ENCODE measurements at regions not wholly inside any gene's neighbourhood (a gene's known extent, or its start where the extent isn't known, plus 50 kb on each side); places are given as distances from the start of the nearest gene placed in this dataset.

DNA sequence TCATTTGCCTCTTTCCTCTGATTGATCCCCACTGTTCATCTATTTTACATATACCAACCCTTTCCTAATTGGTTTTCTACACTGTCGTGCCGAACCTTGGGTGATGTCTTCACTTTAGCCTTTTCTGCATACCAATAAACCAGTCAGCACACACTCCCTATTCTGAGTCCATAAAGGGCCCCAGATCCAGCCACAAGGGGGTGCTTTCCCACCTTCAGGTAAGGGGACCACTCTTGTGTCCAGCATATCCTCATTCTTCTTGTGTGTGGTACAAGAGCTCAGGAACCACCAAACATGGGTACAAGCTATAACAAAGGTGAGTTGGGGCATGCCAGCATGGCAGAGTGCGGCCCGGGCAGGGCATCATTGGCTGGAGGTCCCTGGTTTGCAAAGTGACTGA is 859.8 kb downstream of the FSCB start:
- no peak overlapping the region for H3K4me2 ChIP-seq (ENCODE audit: low read depth, low read length)
- no peak overlapping the region for H2BK120ac ChIP-seq (ENCODE audit: low read depth, low read length)
- no peak overlapping the region for H4K91ac ChIP-seq (ENCODE audit: insufficient read depth, low read depth, low read length)
- no peak overlapping the region for H3K14ac ChIP-seq (replicated peaks; ENCODE audit: low read depth, low read length)
- intact Hi-C loops (cut with micrococcal nuclease) (no loop called here), dilution Hi-C loops (cut with HindIII; ENCODE audit: low sequenced_read_pairs, unreplicated experiment) (no loop called here), in situ Hi-C loops (cut with MboI; ENCODE audit: low sequenced_read_pairs) (no loop called here)
- H4K20me1 ChIP-seq (ENCODE audit: insufficient read depth, low read length), result no peaks in the 10 kb centered on the region
- no peak overlapping the region for H3K4me3 ChIP-seq (ENCODE audit: insufficient read depth, low read depth, low read length)
- no peak overlapping the region for H3K23ac ChIP-seq (ENCODE audit: low read depth, low read length)
- no peaks in the 10 kb centered on the region for H3K79me1 ChIP-seq (ENCODE audit: low read depth in 1 of 2, low read length in 2 of 2)
- H3K18ac ChIP-seq (ENCODE audit: low read depth, low read length), result no peak overlapping the region
- no peak overlapping the region for H4K5ac ChIP-seq (ENCODE audit: low read depth, low read length)
- no peak for ATAC-seq (ENCODE audit: low read depth)
- H3K4me1 ChIP-seq (ENCODE audit: control insufficient read depth, insufficient read depth, low read length), result no peaks in the 10 kb centered on the region
- no peak overlapping the region for H3K27ac ChIP-seq (ENCODE audit: insufficient read depth, low read length)
- H3K9ac ChIP-seq (ENCODE audit: low read depth, low read length), result no peak overlapping the region
- WGBS, 2 experiments (ENCODE audit: extremely low coverage in 2 of 2, insufficient read length in 1 of 2), result no CpG with 5 or more reads among the region's 4 CpGs
- no peaks in the 10 kb centered on the region for H3K9me1 ChIP-seq (ENCODE audit: insufficient read depth, low read length)
- TF ChIP-seq MXI1 (IDR thresholded peaks at IDR 0.05; ENCODE audit: borderline replicate concordance, low read depth, low read length), result no peak
- no peak for TF ChIP-seq FOS (IDR thresholded peaks at IDR 0.05; ENCODE audit: low read depth, low read length)
- no peak for TF ChIP-seq MAFK (IDR thresholded peaks at IDR 0.05; ENCODE audit: low read depth, low read length)
- TF ChIP-seq CHD1 (IDR thresholded peaks at IDR 0.05; ENCODE audit: low read depth, low read length), result no peak
- no peak for TF ChIP-seq POLR2A (IDR thresholded peaks at IDR 0.05; ENCODE audit: low read depth, low read length)
- TF ChIP-seq SMC3 (IDR thresholded peaks at IDR 0.05; ENCODE audit: low read depth, low read length), result no peak
- TF ChIP-seq, protein P1, sequence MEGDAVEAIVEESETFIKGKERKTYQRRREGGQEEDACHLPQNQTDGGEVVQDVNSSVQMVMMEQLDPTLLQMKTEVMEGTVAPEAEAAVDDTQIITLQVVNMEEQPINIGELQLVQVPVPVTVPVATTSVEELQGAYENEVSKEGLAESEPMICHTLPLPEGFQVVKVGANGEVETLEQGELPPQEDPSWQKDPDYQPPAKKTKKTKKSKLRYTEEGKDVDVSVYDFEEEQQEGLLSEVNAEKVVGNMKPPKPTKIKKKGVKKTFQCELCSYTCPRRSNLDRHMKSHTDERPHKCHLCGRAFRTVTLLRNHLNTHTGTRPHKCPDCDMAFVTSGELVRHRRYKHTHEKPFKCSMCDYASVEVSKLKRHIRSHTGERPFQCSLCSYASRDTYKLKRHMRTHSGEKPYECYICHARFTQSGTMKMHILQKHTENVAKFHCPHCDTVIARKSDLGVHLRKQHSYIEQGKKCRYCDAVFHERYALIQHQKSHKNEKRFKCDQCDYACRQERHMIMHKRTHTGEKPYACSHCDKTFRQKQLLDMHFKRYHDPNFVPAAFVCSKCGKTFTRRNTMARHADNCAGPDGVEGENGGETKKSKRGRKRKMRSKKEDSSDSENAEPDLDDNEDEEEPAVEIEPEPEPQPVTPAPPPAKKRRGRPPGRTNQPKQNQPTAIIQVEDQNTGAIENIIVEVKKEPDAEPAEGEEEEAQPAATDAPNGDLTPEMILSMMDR (conservative IDR thresholded peaks at IDR 0.05; ENCODE audit: low read depth, low read length), result no peak
- TF ChIP-seq NFE2L2 (IDR thresholded peaks at IDR 0.05; ENCODE audit: low read depth, low read length), result no peak
- no peak for TF ChIP-seq BHLHE40 (IDR thresholded peaks at IDR 0.05; ENCODE audit: low read depth, low read length)
- no peak for TF ChIP-seq RAD21 (IDR thresholded peaks at IDR 0.05; ENCODE audit: low read length)
- TF ChIP-seq, protein P2, sequence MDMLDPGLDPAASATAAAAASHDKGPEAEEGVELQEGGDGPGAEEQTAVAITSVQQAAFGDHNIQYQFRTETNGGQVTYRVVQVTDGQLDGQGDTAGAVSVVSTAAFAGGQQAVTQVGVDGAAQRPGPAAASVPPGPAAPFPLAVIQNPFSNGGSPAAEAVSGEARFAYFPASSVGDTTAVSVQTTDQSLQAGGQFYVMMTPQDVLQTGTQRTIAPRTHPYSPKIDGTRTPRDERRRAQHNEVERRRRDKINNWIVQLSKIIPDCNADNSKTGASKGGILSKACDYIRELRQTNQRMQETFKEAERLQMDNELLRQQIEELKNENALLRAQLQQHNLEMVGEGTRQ (IDR thresholded peaks at IDR 0.05; ENCODE audit: low read depth, low read length), result no peak
- no peak for TF ChIP-seq CEBPB (IDR thresholded peaks at IDR 0.05; ENCODE audit: low read depth, low read length)
- TF ChIP-seq MAZ (IDR thresholded peaks at IDR 0.05; ENCODE audit: borderline replicate concordance, low read depth, low read length), result no peak
- no peak for TF ChIP-seq RCOR1 (IDR thresholded peaks at IDR 0.05; ENCODE audit: insufficient replicate concordance, low read length)
- TF ChIP-seq, protein P3, sequence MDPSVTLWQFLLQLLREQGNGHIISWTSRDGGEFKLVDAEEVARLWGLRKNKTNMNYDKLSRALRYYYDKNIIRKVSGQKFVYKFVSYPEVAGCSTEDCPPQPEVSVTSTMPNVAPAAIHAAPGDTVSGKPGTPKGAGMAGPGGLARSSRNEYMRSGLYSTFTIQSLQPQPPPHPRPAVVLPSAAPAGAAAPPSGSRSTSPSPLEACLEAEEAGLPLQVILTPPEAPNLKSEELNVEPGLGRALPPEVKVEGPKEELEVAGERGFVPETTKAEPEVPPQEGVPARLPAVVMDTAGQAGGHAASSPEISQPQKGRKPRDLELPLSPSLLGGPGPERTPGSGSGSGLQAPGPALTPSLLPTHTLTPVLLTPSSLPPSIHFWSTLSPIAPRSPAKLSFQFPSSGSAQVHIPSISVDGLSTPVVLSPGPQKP (IDR thresholded peaks at IDR 0.05; ENCODE audit: borderline replicate concordance, low read depth, low read length), result no peak
- POLR2A ChIA-PET (ENCODE audit: unreplicated experiment), result no interaction called here
- H3K36me3 ChIP-seq (ENCODE audit: control insufficient read depth, insufficient read depth, low read length), result no peaks in the 10 kb centered on the region
- no peak overlapping the region for H2BK20ac ChIP-seq (ENCODE audit: low read depth, low read length)
- H3K56ac ChIP-seq (ENCODE audit: extremely low read depth, insufficient read depth, low read length), result no peak overlapping the region
- H2AK5ac ChIP-seq (ENCODE audit: low read depth, low read length), result no peak overlapping the region
- BruUV-seq (replicated peaks), result no TSS peak
- no peaks in the 10 kb centered on the region for H3K27me3 ChIP-seq (ENCODE audit: control insufficient read depth, insufficient read depth, low read length)
- H3K4ac ChIP-seq (ENCODE audit: low read depth, low read length), result no peak overlapping the region
- no peak overlapping the region for H4K8ac ChIP-seq (ENCODE audit: low read depth in 2 of 2, low read length in 2 of 2)
- CTCF ChIA-PET, result no interaction called here
- H2BK15ac ChIP-seq (ENCODE audit: low read depth, low read length), result no peak overlapping the region
- no peak overlapping the region for H2AK9ac ChIP-seq (replicated peaks; ENCODE audit: low read depth, low read length, poor library complexity)
- H3K9me3 ChIP-seq (ENCODE audit: control insufficient read depth, insufficient read depth, low read length), result peaks cover 2% of the 10 kb centered on the region
- no peak overlapping the region for H2AFZ ChIP-seq (replicated peaks; ENCODE audit: low read length, poor library complexity)
- DNase-seq, result no peak
- H2BK5ac ChIP-seq (ENCODE audit: low read depth, low read length, poor library complexity, severe bottlenecking), result no peak overlapping the region
